Activated naive CD4-positive, alpha-beta T cell treated with anti-CD3 and anti-CD28 coated beads for 36 hours (primary cell): ENCODE measurements at regions not wholly inside any gene's neighbourhood (a gene's known extent, or its start where the extent isn't known, plus 50 kb on each side); places are given as distances from the start of the nearest gene placed in this dataset.

Experiments used
- CTCF ChIA-PET: fragments of 350-600 bp; sonication (Branson Sonifier 250); formaldehyde crosslinking; loops from one replicate; lab custom pipeline; 2021; ENCODE audit warnings: antibody characterized with exemption; lab: Charles Lee
- DNase-seq: peaks from one replicate; pipeline ENCODE4 v3.0.0-alpha.2; 2020
- H3K27ac Mint-ChIP-seq: one replicate; pipeline ENCODE4 v1.8.0; 2021; ENCODE audit warnings: mild to moderate bottlenecking, mixed read lengths
- H3K27me3 Mint-ChIP-seq: one replicate; pipeline ENCODE4 v1.8.0; 2021; ENCODE audit warnings: low read depth, mixed read lengths
- H3K36me3 Mint-ChIP-seq: one replicate; pipeline ENCODE4 v1.8.0; 2021; ENCODE audit warnings: low read depth, mixed read lengths
- H3K4me1 Mint-ChIP-seq: one replicate; pipeline ENCODE4 v1.8.0; 2021; ENCODE audit warnings: low read depth, mixed read lengths
- H3K4me3 Mint-ChIP-seq: one replicate; pipeline ENCODE4 v1.8.0; 2021; ENCODE audit warnings: mild to moderate bottlenecking, moderate library complexity, mixed read lengths
- H3K9me3 Mint-ChIP-seq: one replicate; pipeline ENCODE4 v1.8.0; 2021; ENCODE audit warnings: mixed read lengths
- intact Hi-C: fragments of 100-400 bp; cut with micrococcal nuclease; formaldehyde crosslinking; loops from one replicate; pipeline ENCODE4 v1.15.1; 2023

DNA sequence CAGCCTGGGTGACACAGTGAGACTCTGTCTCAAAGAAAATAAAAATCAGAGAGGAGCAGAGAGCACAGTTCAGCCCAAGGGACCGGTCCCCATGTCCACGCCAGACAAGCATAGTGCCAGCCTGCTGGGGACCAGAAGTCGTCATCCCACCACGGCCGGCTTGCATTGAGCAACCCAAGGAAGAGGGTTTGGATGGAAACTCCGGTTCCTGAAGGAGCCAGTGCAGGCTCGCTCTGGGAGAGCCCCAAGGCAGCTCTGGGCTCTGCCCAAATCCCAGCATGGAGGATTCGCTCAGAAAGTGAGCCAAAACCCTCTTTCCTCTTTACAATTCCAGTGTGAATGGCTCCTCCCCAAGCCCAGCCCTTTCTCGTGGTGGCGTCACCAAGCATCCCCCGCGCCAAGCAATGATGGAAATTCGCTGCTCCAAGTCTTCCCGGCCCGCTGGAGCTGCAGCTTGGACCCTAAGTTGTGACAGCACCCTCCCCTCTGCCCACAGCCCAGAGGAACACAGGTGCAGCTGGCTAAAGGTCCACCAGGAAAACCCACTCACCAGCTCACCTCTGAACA is 64.1 kb upstream of the SLC25A33 start:
- intact Hi-C loops: no loop called here
- Mint-ChIP-seq H3K4me1 (no peaks in the 10 kb centered on the region), H3K9me3 (no peaks in the 10 kb centered on the region), H3K4me3 (no peak overlapping the region), H3K36me3 (no peaks in the 10 kb centered on the region), H3K27ac (no peak overlapping the region), H3K27me3 (no peaks in the 10 kb centered on the region)
- DNase-seq: no peak
- CTCF ChIA-PET: interaction anchor here (0.8 kb wide), 1 partner anchor 79 kb away, joined by 3 read pairs; no protein-coding TSS in a partner anchor

DNA sequence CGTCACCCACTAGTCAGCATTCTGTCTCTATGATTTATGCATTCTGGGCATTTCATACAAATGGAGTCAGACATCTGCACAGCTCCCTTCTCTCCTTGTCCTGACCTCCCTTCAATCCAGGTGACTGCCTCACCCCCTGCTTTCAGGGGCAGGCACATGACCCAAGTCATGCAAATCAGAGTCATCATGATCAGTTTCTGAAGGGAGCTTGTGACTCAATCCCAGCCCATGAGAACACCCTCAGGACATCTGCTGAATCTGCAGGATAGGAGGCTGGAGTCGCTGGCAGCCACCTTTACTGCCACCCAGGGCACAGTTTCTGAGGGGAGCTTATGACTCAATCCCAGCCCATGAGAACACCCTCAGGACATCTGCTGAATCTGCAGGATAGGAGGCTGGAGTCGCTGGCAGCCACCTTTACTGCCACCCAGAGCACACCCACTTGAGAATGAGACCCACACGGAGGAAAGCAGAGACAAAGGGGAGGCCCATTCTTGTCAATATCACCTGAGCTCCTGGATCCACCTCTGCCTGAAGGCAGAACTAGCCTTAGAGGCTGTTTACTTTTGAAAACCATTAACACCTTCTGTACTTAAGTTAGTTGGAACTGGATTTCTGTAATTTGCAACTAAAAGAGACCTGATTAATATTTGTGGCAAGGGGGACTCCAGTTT is 62.3 kb upstream of the SLC25A33 start:
- Mint-ChIP-seq H3K9me3 (no peaks in the 10 kb centered on the region), H3K4me1 (no peaks in the 10 kb centered on the region), H3K27me3 (no peaks in the 10 kb centered on the region), H3K27ac (no peak overlapping the region), H3K4me3 (no peak overlapping the region), H3K36me3 (no peaks in the 10 kb centered on the region)
- intact Hi-C loops: no loop called here
- CTCF ChIA-PET: no interaction called here
- no peak for DNase-seq

DNA sequence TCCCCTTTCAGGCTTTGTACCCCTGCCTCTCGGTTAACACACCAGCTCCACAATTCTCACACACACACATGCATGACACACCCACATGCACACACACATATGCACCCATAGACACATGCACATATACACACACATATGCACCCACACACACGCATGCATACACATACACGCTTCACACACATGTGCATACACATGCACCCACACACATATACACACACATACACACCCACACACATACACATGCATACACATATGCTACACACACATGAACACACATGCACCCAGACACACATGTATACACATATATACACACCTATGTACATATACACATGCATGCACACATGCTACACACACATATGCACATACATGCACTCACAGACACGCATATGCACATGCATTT is 61.7 kb upstream of the SLC25A33 start:
- Mint-ChIP-seq H3K9me3 (no peaks in the 10 kb centered on the region), H3K36me3 (no peaks in the 10 kb centered on the region), H3K4me3 (no peak overlapping the region), H3K4me1 (no peaks in the 10 kb centered on the region), H3K27me3 (no peaks in the 10 kb centered on the region), H3K27ac (no peak overlapping the region)
- no peak for DNase-seq
- CTCF ChIA-PET: no interaction called here
- intact Hi-C loops: no loop called here

DNA sequence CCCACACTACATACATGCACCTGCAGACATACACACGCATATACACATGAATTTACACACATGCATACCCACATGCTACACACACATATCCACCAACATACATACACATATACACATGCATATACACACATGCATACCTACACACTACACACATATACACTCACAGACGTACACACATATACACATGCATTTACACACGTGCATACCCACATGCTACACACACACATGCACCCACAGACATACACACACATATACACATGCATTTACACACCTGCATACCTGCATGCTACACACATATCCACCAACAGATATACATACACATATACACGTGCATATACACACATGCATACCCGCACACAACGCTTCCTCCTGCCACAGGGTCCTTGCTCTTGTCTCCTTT is 61.2 kb upstream of the SLC25A33 start:
- intact Hi-C loops: no loop called here
- CTCF ChIA-PET: no interaction called here
- no peak overlapping the region for H3K27ac Mint-ChIP-seq
- H3K9me3 Mint-ChIP-seq: no peaks in the 10 kb centered on the region
- H3K36me3 Mint-ChIP-seq: no peaks in the 10 kb centered on the region
- no peaks in the 10 kb centered on the region for H3K27me3 Mint-ChIP-seq
- no peak overlapping the region for H3K4me3 Mint-ChIP-seq
- no peaks in the 10 kb centered on the region for H3K4me1 Mint-ChIP-seq
- DNase-seq: no peak

DNA sequence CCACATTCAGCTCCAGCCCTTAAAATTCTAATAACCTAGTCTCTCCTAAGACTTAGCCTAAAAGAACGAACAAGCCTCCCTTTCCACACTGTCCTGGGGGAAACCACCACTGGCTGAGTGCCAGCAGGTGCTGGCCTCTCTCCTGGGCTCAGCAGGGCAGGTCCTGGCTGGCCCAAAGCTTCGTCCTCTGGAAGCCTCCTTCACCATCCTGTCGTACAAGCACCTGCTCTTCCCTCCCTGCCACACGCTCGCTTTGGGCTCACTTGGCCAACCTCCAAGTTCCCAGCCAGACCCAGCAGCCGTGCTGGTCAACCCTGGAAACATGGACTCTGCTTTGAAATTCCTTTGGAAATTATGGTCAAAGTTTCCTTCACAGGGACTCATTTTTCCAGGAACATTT is 58.2 kb upstream of the SLC25A33 start:
- H3K4me3 Mint-ChIP-seq: no peak overlapping the region
- CTCF ChIA-PET: interaction anchor here (0.6 to 0.9 kb wide), 3 partner anchors 9 to 252 kb away, joined by 3 to 4 read pairs (median 3); no protein-coding TSS in a partner anchor

DNA sequence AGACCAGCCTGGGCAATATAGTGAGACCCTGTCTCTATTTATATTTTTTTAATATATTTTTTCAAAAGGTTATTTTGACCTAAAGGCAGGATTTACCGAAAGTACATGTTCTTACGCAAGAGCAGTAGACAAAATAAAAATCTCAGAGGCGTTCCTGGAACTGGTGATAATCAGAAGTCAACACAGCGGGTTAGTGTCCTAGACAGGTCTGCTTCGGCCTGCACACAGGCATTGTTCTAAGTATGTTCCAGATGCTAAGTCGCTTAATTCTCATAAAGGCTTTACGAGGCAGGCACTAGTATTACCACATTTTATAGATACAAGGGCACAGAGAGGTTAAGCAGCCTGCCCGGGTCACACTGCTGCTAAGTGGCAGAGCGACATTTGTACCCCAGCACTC is 56.9 kb upstream of the SLC25A33 start:
- no peaks in the 10 kb centered on the region for H3K36me3 Mint-ChIP-seq
- no peaks in the 10 kb centered on the region for H3K9me3 Mint-ChIP-seq
- no peak overlapping the region for H3K4me3 Mint-ChIP-seq
- CTCF ChIA-PET: no interaction called here
- intact Hi-C loops: no loop called here
- no peak for DNase-seq
- no peaks in the 10 kb centered on the region for H3K27me3 Mint-ChIP-seq
- no peaks in the 10 kb centered on the region for H3K4me1 Mint-ChIP-seq
- no peak overlapping the region for H3K27ac Mint-ChIP-seq

More for the DNA sequence above, 58.2 kb upstream of the SLC25A33 start:
- H3K36me3 Mint-ChIP-seq: no peaks in the 10 kb centered on the region
- H3K9me3 Mint-ChIP-seq: no peaks in the 10 kb centered on the region
- DNase-seq: no peak
- H3K27me3 Mint-ChIP-seq: no peaks in the 10 kb centered on the region
- intact Hi-C loops: no loop called here
- H3K27ac Mint-ChIP-seq: no peak overlapping the region
- no peaks in the 10 kb centered on the region for H3K4me1 Mint-ChIP-seq

DNA sequence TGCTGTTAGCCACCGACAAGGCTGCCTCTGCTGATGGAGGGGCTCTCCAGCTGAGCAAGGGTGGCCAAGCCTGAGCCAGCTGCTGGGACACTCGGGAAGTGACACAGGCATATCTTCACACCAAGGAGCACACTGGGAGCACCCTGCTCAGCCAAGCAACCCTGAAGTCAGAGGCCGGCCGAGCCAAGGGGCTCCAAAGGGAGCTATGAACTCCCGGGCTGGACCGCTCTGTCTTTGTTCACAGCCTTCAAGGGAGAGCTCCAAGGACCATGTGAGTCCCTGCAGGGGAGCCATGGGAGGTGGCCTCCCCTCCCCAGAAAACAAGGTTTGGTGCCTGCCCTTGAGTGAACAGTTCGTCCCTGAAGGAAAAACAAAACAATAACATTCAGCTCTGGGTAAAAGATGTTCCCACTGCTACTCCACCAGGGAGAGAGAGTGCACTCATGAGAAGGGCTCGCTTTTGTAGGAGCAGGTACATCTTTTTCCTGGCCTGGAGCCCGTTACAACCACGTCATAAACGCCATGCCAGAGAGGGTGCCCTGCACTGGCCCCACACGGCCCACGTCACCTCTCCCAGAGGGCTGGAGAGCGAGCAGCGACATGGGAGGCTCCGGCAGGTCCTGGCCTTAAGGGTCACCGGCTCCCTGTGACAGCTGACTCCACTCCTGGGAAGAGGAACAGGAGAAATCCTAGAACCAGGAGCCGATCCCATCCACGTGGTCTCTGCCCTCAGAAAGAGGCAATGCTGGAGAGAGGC is 56.3 kb upstream of the SLC25A33 start:
- Mint-ChIP-seq H3K4me1 (no peaks in the 10 kb centered on the region), H3K4me3 (no peak overlapping the region), H3K27me3 (no peaks in the 10 kb centered on the region), H3K36me3 (no peaks in the 10 kb centered on the region), H3K9me3 (no peaks in the 10 kb centered on the region), H3K27ac (no peak overlapping the region)
- intact Hi-C loops: no loop called here
- no peak for DNase-seq
- CTCF ChIA-PET: no interaction called here

DNA sequence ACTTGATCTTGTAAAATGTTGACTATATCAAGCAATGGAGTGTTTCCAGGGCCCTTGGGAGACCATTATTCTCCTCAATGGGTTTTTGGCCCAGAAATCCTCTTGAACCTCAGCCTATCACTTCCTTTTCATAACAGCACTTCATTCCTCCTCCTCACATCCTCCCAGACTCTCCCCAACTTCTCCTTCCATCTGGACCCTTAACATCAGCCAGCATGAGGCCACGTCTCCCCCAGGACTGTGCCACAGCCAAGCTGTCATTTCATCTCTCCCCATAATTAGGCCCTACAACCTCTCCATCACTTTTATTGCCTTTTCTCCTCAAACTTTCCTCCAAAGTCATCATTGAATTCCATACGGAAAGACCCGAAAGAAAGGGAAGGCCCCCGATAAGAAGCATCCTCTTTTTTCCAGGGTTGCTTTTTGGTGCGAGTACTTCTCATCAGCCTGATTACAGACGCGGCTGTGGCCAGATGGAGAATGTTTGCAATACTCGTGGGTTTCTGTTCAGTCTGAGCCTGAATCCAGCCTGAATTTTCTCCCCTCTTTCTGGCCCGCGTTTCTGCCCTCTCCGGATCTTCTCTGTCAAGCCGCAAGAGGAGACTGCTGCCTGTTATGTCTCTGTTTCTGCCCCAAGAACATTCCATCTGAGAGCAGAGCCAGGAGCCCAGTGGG is 52.7 kb upstream of the SLC25A33 start:
- H3K9me3 Mint-ChIP-seq: no peaks in the 10 kb centered on the region
- no peaks in the 10 kb centered on the region for H3K27me3 Mint-ChIP-seq
- intact Hi-C loops: no loop called here
- no peak for DNase-seq
- CTCF ChIA-PET: interaction anchor here (2.3 kb wide), 1 partner anchor 197 kb away, joined by 12 read pairs; no protein-coding TSS in a partner anchor
- H3K36me3 Mint-ChIP-seq: no peaks in the 10 kb centered on the region
- no peak overlapping the region for H3K4me3 Mint-ChIP-seq
- H3K4me1 Mint-ChIP-seq: no peaks in the 10 kb centered on the region
- no peak overlapping the region for H3K27ac Mint-ChIP-seq
